Head of caudate nucleus (tissue), 42 donors: ENCODE measurements at regions not wholly inside any gene's neighbourhood (a gene's known extent, or its start where the extent isn't known, plus 50 kb on each side); places are given as distances from the start of the nearest gene placed in this dataset.
A peak's percentile ranks its signal among the peaks of the same experiment; 100 is the strongest.

ENCODE experiments used
- DNase-seq, 42 donors: peaks; one replicate each; pipeline versions ENCODE4 v3.0.0 to v3.0.0-alpha.2; 2020 to 2021; ENCODE audit warnings: mixed read lengths in 7 of 42
- intact Hi-C: fragments of 100-400 bp; cut with DNase I; formaldehyde crosslinking; loops from one replicate; pipeline ENCODE4 v1.15.0; 2022

- DNase-seq = peak in 13 of 42 donors; percentile 1 to 31 (median 9)
- intact Hi-C loops = no loop called here
These were observed 672.4 kb downstream of the TSPY10 start for GRCh38 chrY:10200065-10200464.
